Keratinocyte (primary cell): ENCODE measurements at regions not wholly inside any gene's neighbourhood (a gene's known extent, or its start where the extent isn't known, plus 50 kb on each side); places are given as distances from the start of the nearest gene placed in this dataset.

Source experiments
- DNase-seq: peaks from one replicate; pipeline ENCODE4 v3.0.0-alpha.2; 2011; ENCODE audit warnings: low read depth, missing footprints, low spot score
- FAIRE-seq: peaks from 2 replicates; lab custom pipeline; 2011; peaks lifted over from hg19 to GRCh38; lab: Jason Lieb, UNC
- H2AFZ ChIP-seq: 2 replicates; pipeline ENCODE4 v1.6.0; 2012; ENCODE audit warnings: low read length, control low read depth, inconsistent platforms; ENCODE audit not compliant: control insufficient read depth
- H3K27ac ChIP-seq: 2 replicates; pipeline ENCODE4 v1.5.1; 2011; ENCODE audit warnings: low read length; ENCODE audit not compliant: control insufficient read depth, insufficient read depth
- H3K27me3 ChIP-seq: 3 replicates; pipeline ENCODE4 v1.6.0; 2011; ENCODE audit warnings: low read length; ENCODE audit not compliant: control insufficient read depth, insufficient read depth; ENCODE audit errors: extremely low read depth
- H3K36me3 ChIP-seq, 2 experiments: 2 replicates in 1 of 2; 3 replicates in 1 of 2; pipeline ENCODE4 v1.5.1; 2011; ENCODE audit warnings: low read length in 2 of 2, mild to moderate bottlenecking in 1 of 2; ENCODE audit not compliant: control insufficient read depth in 2 of 2, insufficient read depth in 2 of 2; ENCODE audit errors: extremely low read depth in 1 of 2
- H3K4me1 ChIP-seq: 3 replicates; pipeline ENCODE4 v1.5.1; 2011; ENCODE audit warnings: low read length; ENCODE audit not compliant: control insufficient read depth, insufficient read depth; ENCODE audit errors: extremely low read depth
- H3K4me2 ChIP-seq: 3 replicates; pipeline ENCODE4 v1.6.0; 2011; ENCODE audit warnings: low read depth, low read length; ENCODE audit not compliant: control insufficient read depth, insufficient read depth; ENCODE audit errors: extremely low read depth
- H3K4me3 ChIP-seq, 3 experiments: fragments of 200-600 bp in 1 of 3; sonication (generic) in 1 of 3; 2 replicates in 2 of 3; 3 replicates in 1 of 3; pipeline ENCODE4 v1.5.1; 2011 to 2016; ENCODE audit warnings: low read length in 3 of 3, mild to moderate bottlenecking in 3 of 3, control low read depth in 2 of 3, inconsistent platforms in 1 of 3, low read depth in 1 of 3, mixed read lengths in 1 of 3, mixed run types in 1 of 3, moderate library complexity in 1 of 3; ENCODE audit not compliant: control insufficient read depth in 2 of 3, insufficient read depth in 2 of 3; ENCODE audit errors: extremely low read depth in 1 of 3
- H3K79me2 ChIP-seq: 2 replicates; pipeline ENCODE4 v1.6.0; 2012; ENCODE audit warnings: low read length; ENCODE audit not compliant: control insufficient read depth, insufficient read depth
- H3K9ac ChIP-seq: 3 replicates; pipeline ENCODE4 v1.6.0; 2011; ENCODE audit warnings: low read length; ENCODE audit not compliant: control insufficient read depth, insufficient read depth; ENCODE audit errors: extremely low read depth
- H3K9me1 ChIP-seq: 3 replicates; pipeline ENCODE4 v1.6.0; 2011; ENCODE audit warnings: low read length; ENCODE audit not compliant: control insufficient read depth, insufficient read depth; ENCODE audit errors: extremely low read depth
- H3K9me3 ChIP-seq: 2 replicates; pipeline ENCODE4 v1.5.1; 2012; ENCODE audit warnings: low read depth, low read length; ENCODE audit not compliant: control insufficient read depth
- H4K20me1 ChIP-seq: 3 replicates; pipeline ENCODE4 v1.6.0; 2011; ENCODE audit warnings: low read length; ENCODE audit not compliant: control insufficient read depth, insufficient read depth; ENCODE audit errors: extremely low read depth
- EZH2 ChIP-seq: IDR thresholded peaks from one replicate; pipeline ENCODE4 v1.6.1; 2012; ENCODE audit warnings: inconsistent platforms, mild to moderate bottlenecking, low read length, moderate library complexity
- dilution Hi-C: fragments of 300-500 bp; cut with MboI; formaldehyde crosslinking; loops from one replicate; pipeline ENCODE4 v1.7.0; 2020; ENCODE audit warnings: low sequenced_read_pairs; ENCODE audit not compliant: extremely low pct_ligation_motif_present
- TF ChIP-seq, protein P1 (sequence below), 3 experiments: IDR thresholded peaks in 1 of 3; conservative IDR thresholded peaks in 1 of 3; optimal IDR thresholded peaks in 1 of 3; 2 replicates in 2 of 3; 3 replicates in 1 of 3; pipeline versions ENCODE3 to v1.5.1; 2011; ENCODE audit warnings: low read length in 3 of 3, mild to moderate bottlenecking in 3 of 3, moderate library complexity in 2 of 3, control low read depth in 1 of 3, inconsistent platforms in 1 of 3; ENCODE audit not compliant: insufficient read depth in 2 of 3; ENCODE audit errors: extremely low read depth in 1 of 3

DNA sequence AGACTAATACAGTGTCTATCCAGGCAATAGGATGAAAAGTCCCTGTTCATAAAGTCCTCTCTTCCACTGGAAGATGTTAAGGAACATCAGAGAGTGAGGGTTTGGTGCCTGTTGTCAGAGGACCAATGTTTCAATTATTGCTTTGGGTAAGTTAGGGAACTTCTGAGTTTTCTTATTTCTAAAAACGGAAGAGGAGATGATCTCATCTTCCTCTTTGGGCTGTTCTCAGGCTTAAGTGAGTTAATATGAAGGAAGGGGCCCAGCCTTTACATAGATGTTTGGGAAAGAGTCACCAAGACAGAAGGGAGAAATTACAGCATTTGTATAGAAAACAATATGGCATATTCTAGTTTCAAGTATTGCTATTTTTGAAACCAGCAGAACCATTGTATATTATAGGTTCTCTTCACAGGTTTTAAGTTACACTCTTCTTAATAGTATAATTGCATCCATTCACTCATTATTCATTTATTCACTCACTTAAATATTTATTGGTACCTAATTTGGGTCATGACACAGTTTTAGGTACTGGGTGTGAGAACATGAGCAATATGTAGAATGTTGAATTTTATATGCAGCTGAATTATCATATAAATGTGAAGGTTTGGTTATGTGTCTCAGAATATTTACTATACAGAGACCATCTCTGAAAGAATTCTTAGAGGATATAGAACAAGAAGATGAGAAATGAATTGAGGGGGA lies 68.5 kb upstream of the LRIG3 start:
- H3K27ac ChIP-seq, result no peak overlapping the region
- no peak for DNase-seq
- no peak overlapping the region for H2AFZ ChIP-seq
- dilution Hi-C loops, result no loop called here
- no peaks in the 10 kb centered on the region for H3K36me3 ChIP-seq
- no peaks in the 10 kb centered on the region for H4K20me1 ChIP-seq
- no peak overlapping the region for H3K9ac ChIP-seq
- no peaks in the 10 kb centered on the region for H3K27me3 ChIP-seq
- no peak for FAIRE-seq
- no peak overlapping the region for H3K4me3 ChIP-seq
- TF ChIP-seq EZH2, result no peak
- TF ChIP-seq, protein P1, sequence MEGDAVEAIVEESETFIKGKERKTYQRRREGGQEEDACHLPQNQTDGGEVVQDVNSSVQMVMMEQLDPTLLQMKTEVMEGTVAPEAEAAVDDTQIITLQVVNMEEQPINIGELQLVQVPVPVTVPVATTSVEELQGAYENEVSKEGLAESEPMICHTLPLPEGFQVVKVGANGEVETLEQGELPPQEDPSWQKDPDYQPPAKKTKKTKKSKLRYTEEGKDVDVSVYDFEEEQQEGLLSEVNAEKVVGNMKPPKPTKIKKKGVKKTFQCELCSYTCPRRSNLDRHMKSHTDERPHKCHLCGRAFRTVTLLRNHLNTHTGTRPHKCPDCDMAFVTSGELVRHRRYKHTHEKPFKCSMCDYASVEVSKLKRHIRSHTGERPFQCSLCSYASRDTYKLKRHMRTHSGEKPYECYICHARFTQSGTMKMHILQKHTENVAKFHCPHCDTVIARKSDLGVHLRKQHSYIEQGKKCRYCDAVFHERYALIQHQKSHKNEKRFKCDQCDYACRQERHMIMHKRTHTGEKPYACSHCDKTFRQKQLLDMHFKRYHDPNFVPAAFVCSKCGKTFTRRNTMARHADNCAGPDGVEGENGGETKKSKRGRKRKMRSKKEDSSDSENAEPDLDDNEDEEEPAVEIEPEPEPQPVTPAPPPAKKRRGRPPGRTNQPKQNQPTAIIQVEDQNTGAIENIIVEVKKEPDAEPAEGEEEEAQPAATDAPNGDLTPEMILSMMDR (optimal IDR thresholded peaks at IDR 0.05 in 1 of 3, IDR thresholded peaks at IDR 0.05 in 1 of 3, conservative IDR thresholded peaks at IDR 0.05 in 1 of 3; ENCODE audit: extremely low read depth in 1 of 3, insufficient read depth in 2 of 3, low read length in 3 of 3), result no peak
- no peaks in the 10 kb centered on the region for H3K79me2 ChIP-seq
- peaks cover 2% of the 10 kb centered on the region for H3K9me3 ChIP-seq
- no peaks in the 10 kb centered on the region for H3K9me1 ChIP-seq
- H3K4me1 ChIP-seq, result no peaks in the 10 kb centered on the region
- no peak overlapping the region for H3K4me2 ChIP-seq

DNA sequence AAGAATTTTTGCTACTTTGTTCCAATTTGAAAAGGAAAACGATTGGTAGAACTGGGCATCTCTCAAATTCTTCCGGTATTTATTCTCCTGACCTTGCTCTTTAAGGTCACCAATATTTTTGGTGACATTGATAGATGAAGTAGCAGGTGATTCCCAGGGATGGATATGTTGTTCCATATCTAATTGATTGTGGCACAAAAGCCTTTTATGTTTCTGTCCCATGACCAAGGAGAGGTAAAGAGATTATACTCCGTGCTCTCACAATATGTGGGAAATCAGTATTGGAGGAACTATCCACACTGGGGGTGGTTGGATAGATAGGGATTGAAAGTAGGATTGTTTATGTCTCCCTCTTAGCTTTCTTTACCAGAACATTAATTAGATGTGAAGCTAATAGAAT lies 61.7 kb upstream of the LRIG3 start:
- no peak for TF ChIP-seq EZH2
- TF ChIP-seq, protein P1 (optimal IDR thresholded peaks at IDR 0.05 in 1 of 3, IDR thresholded peaks at IDR 0.05 in 1 of 3, conservative IDR thresholded peaks at IDR 0.05 in 1 of 3; ENCODE audit: extremely low read depth in 1 of 3, insufficient read depth in 2 of 3, low read length in 3 of 3), result no peak
- no peak overlapping the region for H3K4me3 ChIP-seq
- H3K4me1 ChIP-seq, result no peaks in the 10 kb centered on the region
- H4K20me1 ChIP-seq, result no peaks in the 10 kb centered on the region
- no peak overlapping the region for H3K27ac ChIP-seq
- H3K9ac ChIP-seq, result no peak overlapping the region
- no peak overlapping the region for H2AFZ ChIP-seq
- FAIRE-seq (no peak), DNase-seq (no peak)
- no peaks in the 10 kb centered on the region for H3K27me3 ChIP-seq
- H3K9me1 ChIP-seq, result no peaks in the 10 kb centered on the region
- H3K36me3 ChIP-seq, result no peaks in the 10 kb centered on the region
- dilution Hi-C loops, result no loop called here
- no peaks in the 10 kb centered on the region for H3K9me3 ChIP-seq
- H3K79me2 ChIP-seq, result no peaks in the 10 kb centered on the region
- no peak overlapping the region for H3K4me2 ChIP-seq
